ENCODE measurements at regions not wholly inside any gene's neighbourhood (a gene's known extent, or its start where the extent isn't known, plus 50 kb on each side); places are given as distances from the start of the nearest gene placed in this dataset.

GRCh38 chr2:62343636-62344337 lies 147.9 kb downstream of the B3GNT2 start:
- TF ChIP-seq CTCF (tag by site-specific recombination; IDR thresholded peaks at IDR 0.05) (no peak), SALL2 (tag by site-specific recombination; IDR thresholded peaks at IDR 0.05; ENCODE audit: borderline replicate concordance) (no peak), PBX3 (CRISPR knock-in tag; IDR thresholded peaks at IDR 0.05) (no peak), ZBTB6 (tag by site-specific recombination; IDR thresholded peaks at IDR 0.05) (no peak), ZBTB8A (tag by site-specific recombination; IDR thresholded peaks at IDR 0.05) (no peak), KLF10 (tag by site-specific recombination; IDR thresholded peaks at IDR 0.05) (no peak), ZNF501 (tag by site-specific recombination; IDR thresholded peaks at IDR 0.05) (no peak), ZNF580 (tag by site-specific recombination; IDR thresholded peaks at IDR 0.05) (no peak), ZNF561 (tag by site-specific recombination; IDR thresholded peaks at IDR 0.05; ENCODE audit: borderline replicate concordance) (no peak), ZNF23 (tag by site-specific recombination; IDR thresholded peaks at IDR 0.05; ENCODE audit: borderline replicate concordance) (no peak), WT1 (tag by site-specific recombination; IDR thresholded peaks at IDR 0.05) (no peak), ZNF629 (tag by site-specific recombination; IDR thresholded peaks at IDR 0.05) (no peak), TCF7L2 (IDR thresholded peaks at IDR 0.05; ENCODE audit: borderline replicate concordance, low read depth, low read length) (no peak)

Measured in HEK293 (cell line).